IMR-90 (cell line): ENCODE measurements at regions not wholly inside any gene's neighbourhood (a gene's known extent, or its start where the extent isn't known, plus 50 kb on each side); places are given as distances from the start of the nearest gene placed in this dataset.

Experiments
- ATAC-seq: fragments of 200-7000 bp; cut with Tn5 transposase; 2 replicates; pipeline ENCODE4 v1.9.1; 2020; ENCODE audit warnings: low read depth, mild to moderate bottlenecking, moderate library complexity
- BruUV-seq: library from RNA; stranded (reverse); fragments of 400-500 nt; replicated peaks from 2 replicates; lab custom pipeline; 2021; lab: Mats Ljungman, UMichigan
- CTCF ChIA-PET: fragments of 300-600 bp; formaldehyde crosslinking; extraction: SDS; loops from one replicate; lab custom pipeline; 2021; ENCODE audit warnings: antibody characterized with exemption; lab: Yijun Ruan, JAX
- POLR2A ChIA-PET: fragments of 300-600 bp; sonication (Branson Sonifier 250); formaldehyde crosslinking; loops from one replicate; lab custom pipeline; 2022; ENCODE audit warnings: antibody characterized with exemption; ENCODE audit not compliant: unreplicated experiment; lab: Charles Lee
- DNase-seq: peaks from one replicate; pipeline ENCODE4 v3.0.0; 2013
- H2AFZ ChIP-seq: replicated peaks from 2 replicates; pipeline ENCODE3; 2013; ENCODE audit warnings: low read length, mild to moderate bottlenecking; ENCODE audit not compliant: poor library complexity
- H2AK5ac ChIP-seq: 2 replicates; pipeline ENCODE4 v1.6.1; 2013; ENCODE audit warnings: low read depth, low read length, inconsistent platforms
- H2AK9ac ChIP-seq: replicated peaks from 2 replicates; pipeline ENCODE3; 2013; ENCODE audit warnings: mild to moderate bottlenecking, low read depth, low read length, moderate library complexity; ENCODE audit not compliant: poor library complexity
- H2BK120ac ChIP-seq: 2 replicates; pipeline ENCODE4 v1.6.1; 2013; ENCODE audit warnings: low read depth, low read length, inconsistent platforms
- H2BK15ac ChIP-seq: 3 replicates; pipeline ENCODE4 v1.6.1; 2013; ENCODE audit warnings: low read depth, low read length, inconsistent platforms
- H2BK20ac ChIP-seq: 2 replicates; pipeline ENCODE4 v1.6.1; 2013; ENCODE audit warnings: low read depth, mild to moderate bottlenecking, inconsistent platforms, low read length, moderate library complexity
- H2BK5ac ChIP-seq: 2 replicates; pipeline ENCODE4 v1.6.1; 2013; ENCODE audit warnings: mild to moderate bottlenecking, low read depth, low read length, inconsistent platforms; ENCODE audit not compliant: poor library complexity, severe bottlenecking
- H3K14ac ChIP-seq: replicated peaks from 2 replicates; pipeline ENCODE4 v1.6.1; 2013; ENCODE audit warnings: low read depth, low read length, inconsistent platforms
- H3K18ac ChIP-seq: 2 replicates; pipeline ENCODE4 v1.6.1; 2013; ENCODE audit warnings: low read depth, low read length, control low read depth
- H3K23ac ChIP-seq: 2 replicates; pipeline ENCODE4 v1.6.1; 2013; ENCODE audit warnings: low read depth, low read length, inconsistent platforms
- H3K27ac ChIP-seq: 2 replicates; pipeline ENCODE4 v1.5.1; 2013; ENCODE audit warnings: mild to moderate bottlenecking, control low read depth, low read length; ENCODE audit not compliant: insufficient read depth
- H3K27me3 ChIP-seq: 2 replicates; pipeline ENCODE4 v1.6.1; 2013; ENCODE audit warnings: low read length; ENCODE audit not compliant: control insufficient read depth, insufficient read depth
- H3K36me3 ChIP-seq: 2 replicates; pipeline ENCODE4 v1.6.1; 2013; ENCODE audit warnings: low read length, mixed read lengths; ENCODE audit not compliant: control insufficient read depth, insufficient read depth
- H3K4ac ChIP-seq: 2 replicates; pipeline ENCODE4 v1.6.1; 2013; ENCODE audit warnings: low read depth, low read length, inconsistent platforms
- H3K4me1 ChIP-seq: 2 replicates; pipeline ENCODE4 v1.6.1; 2013; ENCODE audit warnings: low read length, mixed read lengths; ENCODE audit not compliant: control insufficient read depth, insufficient read depth
- H3K4me2 ChIP-seq: 2 replicates; pipeline ENCODE4 v1.6.1; 2013; ENCODE audit warnings: low read depth, mild to moderate bottlenecking, control low read depth, low read length, moderate library complexity
- H3K4me3 ChIP-seq: 2 replicates; pipeline ENCODE4 v1.5.1; 2013; ENCODE audit warnings: low read depth, mild to moderate bottlenecking, control low read depth, low read length, moderate library complexity; ENCODE audit not compliant: insufficient read depth
- H3K56ac ChIP-seq: 2 replicates; pipeline ENCODE4 v1.6.1; 2013; ENCODE audit warnings: low read length, inconsistent platforms; ENCODE audit not compliant: insufficient read depth; ENCODE audit errors: extremely low read depth
- H3K79me1 ChIP-seq, 2 experiments: 2 replicates each; pipeline ENCODE4 v1.6.1; 2013; ENCODE audit warnings: low read length in 2 of 2, inconsistent platforms in 1 of 2, low read depth in 1 of 2
- H3K9ac ChIP-seq: 2 replicates; pipeline ENCODE4 v1.6.1; 2013; ENCODE audit warnings: low read depth, low read length, control low read depth
- H3K9me1 ChIP-seq: 2 replicates; pipeline ENCODE4 v1.6.1; 2013; ENCODE audit warnings: low read length, inconsistent platforms; ENCODE audit not compliant: insufficient read depth
- H3K9me3 ChIP-seq: 2 replicates; pipeline ENCODE4 v1.6.1; 2013; ENCODE audit warnings: low read length; ENCODE audit not compliant: control insufficient read depth, insufficient read depth
- H4K20me1 ChIP-seq: 2 replicates; pipeline ENCODE4 v1.6.1; 2013; ENCODE audit warnings: low read length, inconsistent platforms; ENCODE audit not compliant: insufficient read depth
- H4K5ac ChIP-seq: 2 replicates; pipeline ENCODE4 v1.6.1; 2013; ENCODE audit warnings: mild to moderate bottlenecking, low read depth, low read length, control low read depth
- H4K8ac ChIP-seq, 2 experiments: 2 replicates each; pipeline ENCODE4 v1.6.1; 2013; ENCODE audit warnings: low read depth in 2 of 2, low read length in 2 of 2, control low read depth in 1 of 2, inconsistent platforms in 1 of 2
- H4K91ac ChIP-seq: 2 replicates; pipeline ENCODE4 v1.6.1; 2013; ENCODE audit warnings: low read depth, low read length, inconsistent platforms; ENCODE audit not compliant: insufficient read depth
- BHLHE40 ChIP-seq: fragments of 150-350 bp; IDR thresholded peaks from 2 replicates; pipeline ENCODE4 v1.6.1; 2016; ENCODE audit warnings: mild to moderate bottlenecking, low read depth, low read length
- CEBPB ChIP-seq: IDR thresholded peaks from 2 replicates; pipeline ENCODE4 v1.6.1; 2012; ENCODE audit warnings: low read depth, low read length, improper control_type of control experiment
- CHD1 ChIP-seq: IDR thresholded peaks from 2 replicates; pipeline ENCODE4 v1.6.1; 2012; ENCODE audit warnings: low read depth, low read length, improper control_type of control experiment
- CTCF ChIP-seq: conservative IDR thresholded peaks from 2 replicates; pipeline ENCODE4 v1.5.1; 2012; ENCODE audit warnings: mild to moderate bottlenecking, low read depth, low read length, improper control_type of control experiment
- ELK1 ChIP-seq: fragments of 150-350 bp; IDR thresholded peaks from 2 replicates; pipeline ENCODE4 v1.6.1; 2016; ENCODE audit warnings: low read depth, mild to moderate bottlenecking, low read length, moderate library complexity, borderline replicate concordance
- FOS ChIP-seq: fragments of 150-350 bp; IDR thresholded peaks from 2 replicates; pipeline ENCODE4 v1.6.1; 2016; ENCODE audit warnings: low read depth, low read length
- MAFK ChIP-seq: IDR thresholded peaks from 2 replicates; pipeline ENCODE4 v1.6.1; 2012; ENCODE audit warnings: low read depth, low read length, improper control_type of control experiment
- NFE2L2 ChIP-seq: fragments of 150-350 bp; IDR thresholded peaks from 2 replicates; pipeline ENCODE4 v1.6.1; 2016; ENCODE audit warnings: low read depth, mild to moderate bottlenecking, low read length
- RAD21 ChIP-seq: IDR thresholded peaks from 2 replicates; pipeline ENCODE4 v1.6.1; 2012; ENCODE audit warnings: low read length, improper control_type of control experiment
- RFX5 ChIP-seq: IDR thresholded peaks from 2 replicates; pipeline ENCODE4 v1.8.0; 2012; ENCODE audit warnings: low read depth, mild to moderate bottlenecking, low read length, moderate library complexity
- WGBS, 2 experiments: methylation state at CpG; one replicate each; pipeline versions ENCODE4 v1.1.5 to v1.1.7; 2013; ENCODE audit warnings: missing lambda C conversion rate in 2 of 2; ENCODE audit not compliant: insufficient read length in 1 of 2; ENCODE audit errors: extremely low coverage in 2 of 2; 5-methylcytosine and 5-hydroxymethylcytosine counted together
- dilution Hi-C: fragments of 300-500 bp; cut with HindIII; formaldehyde crosslinking; loops from one replicate; pipeline ENCODE4 v1.14.3; 2018; ENCODE audit warnings: low sequenced_read_pairs; ENCODE audit not compliant: unreplicated experiment
- in situ Hi-C: fragments of 300-500 bp; cut with MboI; formaldehyde crosslinking; loops from 3 replicates; pipeline ENCODE4 v1.14.3; 2019; ENCODE audit warnings: low sequenced_read_pairs, inconsistent platforms, mixed read lengths
- intact Hi-C: fragments of 100-400 bp; cut with micrococcal nuclease; formaldehyde crosslinking; loops from 2 replicates; pipeline ENCODE4 v1.10.0; 2022
- TF ChIP-seq, protein P1 (sequence below): fragments of 150-350 bp; IDR thresholded peaks from 2 replicates; pipeline ENCODE4 v1.6.1; 2017; ENCODE audit warnings: mild to moderate bottlenecking, antibody characterized with exemption, low read length, low read depth

DNA sequence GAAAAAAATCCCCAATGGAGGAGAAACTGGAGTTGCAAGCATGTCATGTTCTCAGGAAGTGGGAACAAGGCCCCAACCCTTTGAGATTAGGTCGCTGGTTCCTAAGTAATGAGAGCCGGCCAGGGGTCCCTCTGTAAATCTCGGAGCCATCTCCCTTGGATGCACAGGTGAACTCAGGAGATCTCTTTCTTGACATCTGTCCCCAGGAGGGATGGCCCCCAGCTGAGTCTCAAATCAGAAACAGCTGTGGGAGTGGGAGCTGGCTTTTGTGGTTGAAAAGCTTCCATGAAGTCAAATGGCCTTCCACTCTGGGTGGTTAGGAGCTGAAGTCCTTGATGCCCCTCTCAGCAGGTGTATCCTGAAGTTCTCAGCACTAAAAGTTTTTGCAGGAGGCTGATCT lies 257.1 kb downstream of the BMP7 start:
- Histone ChIP-seq H2AFZ (no peak overlapping the region), H2BK15ac (no peak overlapping the region), H3K14ac (no peak overlapping the region), H3K4me3 (no peak overlapping the region), H2BK5ac (no peak overlapping the region), H3K9me1 (no peaks in the 10 kb centered on the region), H3K4ac (no peak overlapping the region), H4K91ac (no peak overlapping the region), H2BK20ac (no peak overlapping the region), H2BK120ac (no peak overlapping the region), H3K18ac (no peak overlapping the region), H3K56ac (no peak overlapping the region), H3K27me3 (peaks cover 2% of the 10 kb centered on the region), H3K36me3 (no peaks in the 10 kb centered on the region), H4K8ac (no peak overlapping the region), H4K5ac (no peak overlapping the region), H3K23ac (no peak overlapping the region), H3K9me3 (no peaks in the 10 kb centered on the region), H2AK9ac (no peak overlapping the region), H4K20me1 (no peaks in the 10 kb centered on the region), H3K79me1 (no peaks in the 10 kb centered on the region), H3K4me2 (no peak overlapping the region), H2AK5ac (no peak overlapping the region), H3K27ac (no peak overlapping the region), H3K4me1 (no peaks in the 10 kb centered on the region), H3K9ac (no peak overlapping the region)
- ChIA-PET CTCF (no interaction called here), POLR2A (no interaction called here)
- intact Hi-C loops = no loop called here
- in situ Hi-C loops = no loop called here
- dilution Hi-C loops = no loop called here
- TF ChIP-seq CHD1 (no peak), ELK1 (no peak), RFX5 (no peak), MAFK (no peak), CTCF (no peak), FOS (no peak), NFE2L2 (no peak), BHLHE40 (no peak), RAD21 (no peak), CEBPB (no peak)
- TF ChIP-seq, protein P1, sequence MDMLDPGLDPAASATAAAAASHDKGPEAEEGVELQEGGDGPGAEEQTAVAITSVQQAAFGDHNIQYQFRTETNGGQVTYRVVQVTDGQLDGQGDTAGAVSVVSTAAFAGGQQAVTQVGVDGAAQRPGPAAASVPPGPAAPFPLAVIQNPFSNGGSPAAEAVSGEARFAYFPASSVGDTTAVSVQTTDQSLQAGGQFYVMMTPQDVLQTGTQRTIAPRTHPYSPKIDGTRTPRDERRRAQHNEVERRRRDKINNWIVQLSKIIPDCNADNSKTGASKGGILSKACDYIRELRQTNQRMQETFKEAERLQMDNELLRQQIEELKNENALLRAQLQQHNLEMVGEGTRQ = no peak
- no CpG with 5 or more reads among the region's 3 CpGs for WGBS, 2 experiments
- DNase-seq (no peak), ATAC-seq (no peak)
- no TSS peak for BruUV-seq
